Esophagus muscularis mucosa (tissue), 4 donors: ENCODE measurements at regions not wholly inside any gene's neighbourhood (a gene's known extent, or its start where the extent isn't known, plus 50 kb on each side); places are given as distances from the start of the nearest gene placed in this dataset.

Experiments
- DNase-seq: peaks from one replicate; pipeline ENCODE4 v3.0.0-alpha.2; 2017; ENCODE audit errors: extremely low spot score
- H3K27ac ChIP-seq, 4 donors: fragments of 200-600 bp; sonication (generic); replicated peaks in 1 of 4; 1 replicate in 3 of 4; 2 replicates in 1 of 4; pipeline ENCODE4 v1.5.1; 2016 to 2019; ENCODE audit warnings: mild to moderate bottlenecking in 1 of 4
- H3K27me3 ChIP-seq, 4 donors: fragments of 200-600 bp; sonication (generic); one replicate each; pipeline versions ENCODE4 v1.5.1 to v1.6.0; 2016 to 2019
- H3K36me3 ChIP-seq, 4 donors: fragments of 200-600 bp; sonication (generic); one replicate each; pipeline ENCODE4 v1.5.1; 2016 to 2019
- H3K4me1 ChIP-seq, 4 donors: fragments of 200-600 bp; sonication (generic); one replicate each; pipeline ENCODE4 v1.5.1; 2016 to 2019
- H3K4me3 ChIP-seq, 4 donors: fragments of 200-600 bp; sonication (generic); 1 replicate in 2 of 4; 2 replicates in 2 of 4; pipeline ENCODE4 v1.5.1; 2016 to 2019; ENCODE audit warnings: mild to moderate bottlenecking in 4 of 4, moderate library complexity in 1 of 4
- H3K9me3 ChIP-seq, 4 donors: fragments of 200-600 bp; sonication (generic); 1 replicate in 3 of 4; 2 replicates in 1 of 4; pipeline ENCODE4 v1.5.1; 2016 to 2019
- CTCF ChIP-seq, 3 experiments: fragments of 200-600 bp in 2 of 3; fragments of 450-650 bp in 1 of 3; sonication (generic) in 2 of 3; IDR thresholded peaks; one replicate each; pipeline ENCODE4 v1.5.1; 2017 to 2019; ENCODE audit warnings: antibody characterized with exemption in 3 of 3, mild to moderate bottlenecking in 2 of 3, moderate library complexity in 1 of 3
- EP300 ChIP-seq: sonication (generic); formaldehyde crosslinking; IDR thresholded peaks from one replicate; pipeline ENCODE4 v1.6.1; 2017; ENCODE audit warnings: antibody characterized with exemption
- POLR2A ChIP-seq: fragments of 450-650 bp; IDR thresholded peaks from one replicate; pipeline ENCODE4 v1.6.1; 2017; ENCODE audit warnings: antibody characterized with exemption, moderate library complexity, mild to moderate bottlenecking, low read depth
- POLR2AphosphoS5 ChIP-seq, 2 donors: sonication (generic); formaldehyde crosslinking; IDR thresholded peaks; one replicate each; pipeline ENCODE4 v1.6.1; 2017; ENCODE audit warnings: antibody characterized with exemption in 2 of 2
- WGBS: methylation state at CpG from one replicate; pipeline ENCODE4 v1.1.5; 2018; 5-methylcytosine and 5-hydroxymethylcytosine counted together
- intact Hi-C: fragments of 100-400 bp; cut with DNase I; formaldehyde crosslinking; loops from one replicate; pipeline ENCODE4 v1.15.1; 2023

- Histone ChIP-seq H3K4me3 (no peak overlapping the region), H3K27ac (no peak overlapping the region), H3K4me1 (peaks cover 0 to 40% (median 28%) of the 10 kb centered on the region in 4 donors), H3K9me3 (no peaks in the 10 kb centered on the region), H3K36me3 (no peaks in the 10 kb centered on the region), H3K27me3 (no peaks in the 10 kb centered on the region)
- no peak for DNase-seq
- intact Hi-C loops = no loop called here
- WGBS = 78% methylated on average over 5 of the region's 5 CpGs
- no peak for TF ChIP-seq CTCF (IDR thresholded peaks at IDR 0.05)
- no peak for TF ChIP-seq POLR2A
- no peak for TF ChIP-seq POLR2AphosphoS5 (IDR thresholded peaks at IDR 0.05)
- no peak for TF ChIP-seq EP300
Measured at GRCh38 chr2:146954544-146954943, 890.3 kb upstream of the ACVR2A start.

GRCh38 chr2:146952696-146953095, 892.1 kb upstream of the ACVR2A start:
- Histone ChIP-seq H3K27ac (peak overlapping the region; percentile 32 to 67 (median 36)), H3K4me3 (no peak overlapping the region), H3K4me1 (peaks cover 0 to 40% (median 28%) of the 10 kb centered on the region in 4 donors), H3K36me3 (no peaks in the 10 kb centered on the region), H3K27me3 (no peaks in the 10 kb centered on the region), H3K9me3 (no peaks in the 10 kb centered on the region)
- WGBS = 49% methylated on average over 3 of the region's 3 CpGs
- intact Hi-C loops = no loop called here
- no peak for TF ChIP-seq POLR2A
- no peak for TF ChIP-seq CTCF (IDR thresholded peaks at IDR 0.05)
- TF ChIP-seq EP300 = no peak
- no peak for TF ChIP-seq POLR2AphosphoS5 (IDR thresholded peaks at IDR 0.05)
- no peak for DNase-seq

- Histone ChIP-seq H3K27ac (no peak overlapping the region), H3K4me3 (no peak overlapping the region), H3K9me3 (no peaks in the 10 kb centered on the region), H3K27me3 (no peaks in the 10 kb centered on the region), H3K4me1 (peaks cover 0 to 40% (median 28%) of the 10 kb centered on the region in 4 donors), H3K36me3 (no peaks in the 10 kb centered on the region)
- TF ChIP-seq POLR2A (no peak), POLR2AphosphoS5 (IDR thresholded peaks at IDR 0.05) (no peak), EP300 (no peak), CTCF (IDR thresholded peaks at IDR 0.05) (no peak)
- DNase-seq = no peak
- WGBS = 96% methylated on average over 4 of the region's 4 CpGs
- intact Hi-C loops = no loop called here
Measured at GRCh38 chr2:146950911-146951310, 893.9 kb upstream of the ACVR2A start.

- intact Hi-C loops = no loop called here
Measured at GRCh38 chr2:146950361-146950760, 894.5 kb upstream of the ACVR2A start.

More at GRCh38 chr2:146950361-146950760, 894.5 kb upstream of the ACVR2A start:
- WGBS = 91% methylated on average over 3 of the region's 3 CpGs
- peaks cover 0 to 40% (median 29%) of the 10 kb centered on the region in 4 donors for H3K4me1 ChIP-seq
- H3K27ac ChIP-seq = no peak overlapping the region
- H3K4me3 ChIP-seq = no peak overlapping the region
- H3K9me3 ChIP-seq = no peaks in the 10 kb centered on the region
- no peak for DNase-seq
- TF ChIP-seq POLR2AphosphoS5 (IDR thresholded peaks at IDR 0.05) (no peak), EP300 (no peak), POLR2A (no peak), CTCF (IDR thresholded peaks at IDR 0.05) (no peak)
- no peaks in the 10 kb centered on the region for H3K36me3 ChIP-seq
- no peaks in the 10 kb centered on the region for H3K27me3 ChIP-seq
